Body of pancreas (tissue), 4 donors: ENCODE measurements at regions not wholly inside any gene's neighbourhood (a gene's known extent, or its start where the extent isn't known, plus 50 kb on each side); places are given as distances from the start of the nearest gene placed in this dataset.
"Not testable (repeated sequence)": the region's sequence is repeated elsewhere in the genome, so short reads cannot be mapped to it uniquely, and the experiment has no call there.

ENCODE experiments used
- POLR2A ChIP-seq, 3 donors: fragments of 450-650 bp; IDR thresholded peaks; one replicate each; pipeline ENCODE4 v1.6.1; 2016; ENCODE audit warnings: antibody characterized with exemption in 3 of 3, mild to moderate bottlenecking in 2 of 3
- TF ChIP-seq, protein P1 (sequence below), 7 experiments: fragments of 450-650 bp in 4 of 7; fragments of 200-600 bp in 3 of 7; sonication (generic) in 3 of 7; IDR thresholded peaks; one replicate each; pipeline ENCODE4 v1.5.1; 2016 to 2019; ENCODE audit warnings: antibody characterized with exemption in 7 of 7

- not testable (repeated sequence) for TF ChIP-seq POLR2A (IDR thresholded peaks at IDR 0.05)
- TF ChIP-seq, protein P1, sequence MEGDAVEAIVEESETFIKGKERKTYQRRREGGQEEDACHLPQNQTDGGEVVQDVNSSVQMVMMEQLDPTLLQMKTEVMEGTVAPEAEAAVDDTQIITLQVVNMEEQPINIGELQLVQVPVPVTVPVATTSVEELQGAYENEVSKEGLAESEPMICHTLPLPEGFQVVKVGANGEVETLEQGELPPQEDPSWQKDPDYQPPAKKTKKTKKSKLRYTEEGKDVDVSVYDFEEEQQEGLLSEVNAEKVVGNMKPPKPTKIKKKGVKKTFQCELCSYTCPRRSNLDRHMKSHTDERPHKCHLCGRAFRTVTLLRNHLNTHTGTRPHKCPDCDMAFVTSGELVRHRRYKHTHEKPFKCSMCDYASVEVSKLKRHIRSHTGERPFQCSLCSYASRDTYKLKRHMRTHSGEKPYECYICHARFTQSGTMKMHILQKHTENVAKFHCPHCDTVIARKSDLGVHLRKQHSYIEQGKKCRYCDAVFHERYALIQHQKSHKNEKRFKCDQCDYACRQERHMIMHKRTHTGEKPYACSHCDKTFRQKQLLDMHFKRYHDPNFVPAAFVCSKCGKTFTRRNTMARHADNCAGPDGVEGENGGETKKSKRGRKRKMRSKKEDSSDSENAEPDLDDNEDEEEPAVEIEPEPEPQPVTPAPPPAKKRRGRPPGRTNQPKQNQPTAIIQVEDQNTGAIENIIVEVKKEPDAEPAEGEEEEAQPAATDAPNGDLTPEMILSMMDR (IDR thresholded peaks at IDR 0.05), result not testable (repeated sequence)
Observed at GRCh38 chr10:60469147-60469546, 79.5 kb upstream of the ANK3 start.
